ENCODE measurements at regions not wholly inside any gene's neighbourhood (a gene's known extent, or its start where the extent isn't known, plus 50 kb on each side); places are given as distances from the start of the nearest gene placed in this dataset.

- TF ChIP-seq CUX1 (IDR thresholded peaks at IDR 0.05; ENCODE audit: insufficient replicate concordance, low read depth, low read length), result no peak
- no peak for TF ChIP-seq CREM (IDR thresholded peaks at IDR 0.05; ENCODE audit: low read depth)
These were observed 271.3 kb upstream of the B3GALT2 start (continued) for GRCh38 chr1:193457676-193458075.

GRCh38 chr1:193456811-193457280 lies 270.4 kb upstream of the B3GALT2 start:
- no peak; the same call in 1 of the 3 replicates for ATAC-seq
- in situ Hi-C loops (cut with MboI), result no loop called here
- ChIA-PET RAD21 (ENCODE audit: unreplicated experiment) (no interaction called here), POLR2A (no interaction called here), SMC1A (ENCODE audit: uncharacterized antibody, unreplicated experiment) (no interaction called here), CTCF (interaction anchor here (1.2 kb wide), 1 partner anchor 13 kb away, joined by 3 read pairs; no protein-coding TSS in a partner anchor)
- Histone ChIP-seq H4K20me1 (ENCODE audit: control insufficient read depth, insufficient read depth) (no peaks in the 10 kb centered on the region), H3K9me3 (replicated peaks; ENCODE audit: control insufficient read depth, insufficient read depth, low read length) (no peaks in the 10 kb centered on the region), H3K9ac (ENCODE audit: control insufficient read depth, insufficient read depth, low read length) (no peak overlapping the region), H3K79me2 (ENCODE audit: control insufficient read depth, insufficient read depth, low read length) (no peaks in the 10 kb centered on the region), H3K4me1 (ENCODE audit: control insufficient read depth, insufficient read depth, low read length) (no peaks in the 10 kb centered on the region), H3K4me2 (ENCODE audit: control insufficient read depth, insufficient read depth) (no peak overlapping the region), H3K4me3 (no peak overlapping the region), H3K27ac (ENCODE audit: control insufficient read depth, insufficient read depth) (no peak overlapping the region), H2AFZ (ENCODE audit: control insufficient read depth, low read depth, low read length) (no peak overlapping the region), H3K27me3 (replicated peaks in 1 of 2; ENCODE audit: control insufficient read depth in 2 of 2, insufficient read depth in 2 of 2, low read length in 1 of 2) (no peaks in the 10 kb centered on the region), H3K36me3 (ENCODE audit: control insufficient read depth in 2 of 2, insufficient read depth in 2 of 2, low read length in 1 of 2) (no peaks in the 10 kb centered on the region)
- FAIRE-seq, result peak; percentile 62
- no peak for DNase-seq (ENCODE audit: low read depth, low spot score)
- 2% methylated on average over 2 of the region's 2 CpGs for WGBS (ENCODE audit: insufficient coverage, insufficient replicate concordance, low lambda C conversion rate, missing lambda C conversion rate)
- intact Hi-C loops (cut with micrococcal nuclease; ENCODE audit: unreplicated experiment), result no loop called here
- no TSS peak for BruUV-seq (replicated peaks)
- TF ChIP-seq SKIL (IDR thresholded peaks at IDR 0.05; ENCODE audit: low read depth, poor library complexity, severe bottlenecking) (no peak), ZZZ3 (IDR thresholded peaks at IDR 0.05; ENCODE audit: control insufficient read depth, insufficient read length, low read depth) (no peak), SIX5 (IDR thresholded peaks at IDR 0.05; ENCODE audit: low read depth, low read length, severe bottlenecking) (no peak), E2F4 (IDR thresholded peaks at IDR 0.05; ENCODE audit: low read depth, low read length) (no peak), EGR1 (IDR thresholded peaks at IDR 0.05; ENCODE audit: borderline replicate concordance in 1 of 2, low read depth in 2 of 2, low read length in 2 of 2) (no peak), FOS (IDR thresholded peaks at IDR 0.05; ENCODE audit: borderline replicate concordance, extremely low read depth, insufficient read length) (no peak), RELB (IDR thresholded peaks at IDR 0.05; ENCODE audit: low read depth) (no peak), ZNF274 (IDR thresholded peaks at IDR 0.05; ENCODE audit: insufficient read depth, insufficient read length) (no peak), PAX5 (IDR thresholded peaks at IDR 0.05; ENCODE audit: borderline replicate concordance, low read depth, low read length) (no peak)
